Activated CD4-positive, alpha-beta memory T cell treated with anti-CD3 and anti-CD28 coated beads, Interleukin-2, amount 10 ng/mL, durations not matched to agents 7 days and 5 days (primary cell): ENCODE measurements at regions not wholly inside any gene's neighbourhood (a gene's known extent, or its start where the extent isn't known, plus 50 kb on each side); places are given as distances from the start of the nearest gene placed in this dataset.
"Not testable (repeated sequence)": the region's sequence is repeated elsewhere in the genome, so short reads cannot be mapped to it uniquely, and the experiment has no call there.

ENCODE experiments used
- CTCF ChIA-PET: fragments of 350-600 bp; sonication (Branson Sonifier 250); formaldehyde crosslinking; loops from one replicate; lab custom pipeline; 2021; ENCODE audit warnings: antibody characterized with exemption, inconsistent platforms; lab: Charles Lee
- POLR2A ChIA-PET: fragments of 350-600 bp; sonication (Branson Sonifier 250); formaldehyde crosslinking; loops from one replicate; lab custom pipeline; 2021; ENCODE audit warnings: antibody characterized with exemption; lab: Charles Lee
- DNase-seq: peaks from one replicate; pipeline ENCODE4 v3.0.0-alpha.2; 2020
- H3K27ac Mint-ChIP-seq: one replicate; pipeline ENCODE4 v1.8.0; 2021; ENCODE audit warnings: mild to moderate bottlenecking, mixed read lengths
- H3K27me3 Mint-ChIP-seq: one replicate; pipeline ENCODE4 v1.8.0; 2021; ENCODE audit warnings: mixed read lengths
- H3K36me3 Mint-ChIP-seq: one replicate; pipeline ENCODE4 v1.8.0; 2021; ENCODE audit warnings: low read depth, mixed read lengths
- H3K4me1 Mint-ChIP-seq: one replicate; pipeline ENCODE4 v1.8.0; 2021; ENCODE audit warnings: mixed read lengths
- H3K4me3 Mint-ChIP-seq: one replicate; pipeline ENCODE4 v1.8.0; 2021; ENCODE audit warnings: mild to moderate bottlenecking, mixed read lengths
- H3K9me3 Mint-ChIP-seq: one replicate; pipeline ENCODE4 v1.8.0; 2021; ENCODE audit warnings: mixed read lengths

- ChIA-PET POLR2A (interaction anchor here (1.6 to 1.8 kb wide), 2 partner anchors 12 to 55 kb away, joined by 5 to 9 read pairs; no protein-coding TSS in a partner anchor), CTCF (interaction anchor here (1.3 kb wide), 1 partner anchor 158 kb away, joined by 4 read pairs; no protein-coding TSS in a partner anchor)
- Mint-ChIP-seq H3K36me3 (peaks cover 31% of the 10 kb centered on the region), H3K9me3 (no peaks in the 10 kb centered on the region), H3K4me1 (peaks cover 36% of the 10 kb centered on the region), H3K4me3 (peak overlapping the region; percentile 51), H3K27me3 (peaks cover 1% of the 10 kb centered on the region), H3K27ac (peak overlapping the region; percentile 49)
- DNase-seq, result no peak
These were observed 119.9 kb upstream of the SMURF2 start for GRCh38 chr17:64781810-64782555.

- ChIA-PET CTCF (interaction anchor here (1.3 kb wide), 1 partner anchor 398 kb away, joined by 3 read pairs; no protein-coding TSS in a partner anchor), POLR2A (interaction anchor here (1.0 to 1.8 kb wide), 7 partner anchors 12 to 398 kb away, joined by 3 to 9 read pairs (median 5); partner anchors contain the start of gene GNA13)
- H3K27ac Mint-ChIP-seq, result peak overlapping the region; percentile 83
- peaks cover 30% of the 10 kb centered on the region for H3K36me3 Mint-ChIP-seq
- H3K4me3 Mint-ChIP-seq, result peak overlapping the region; percentile 82
- DNase-seq, result peak; percentile 73
- H3K4me1 Mint-ChIP-seq, result peaks cover 42% of the 10 kb centered on the region
- H3K9me3 Mint-ChIP-seq, result no peaks in the 10 kb centered on the region
- H3K27me3 Mint-ChIP-seq, result peaks cover 1% of the 10 kb centered on the region
These were observed 119.1 kb upstream of the SMURF2 start for GRCh38 chr17:64781014-64781756.

GRCh38 chr17:64780096-64781013, 118.2 kb upstream of the SMURF2 start:
- peaks cover 1% of the 10 kb centered on the region for H3K27me3 Mint-ChIP-seq
- POLR2A ChIA-PET, result interaction anchor here (1.0 to 1.8 kb wide), 7 partner anchors 12 to 399 kb away, joined by 3 to 9 read pairs (median 5); partner anchors contain the start of gene GNA13

GRCh38 chr17:64779376-64780095, 117.4 kb upstream of the SMURF2 start:
- peak overlapping the region; percentile 82 for H3K4me3 Mint-ChIP-seq
- no peaks in the 10 kb centered on the region for H3K9me3 Mint-ChIP-seq
- H3K27me3 Mint-ChIP-seq, result peaks cover 1% of the 10 kb centered on the region
- no peak overlapping the region for H3K27ac Mint-ChIP-seq
- ChIA-PET POLR2A (interaction anchor here (1.1 to 1.8 kb wide), 4 partner anchors 12 to 400 kb away, joined by 3 to 9 read pairs (median 7); no protein-coding TSS in a partner anchor), CTCF (interaction anchor here (1.5 kb wide), 1 partner anchor 206 kb away, joined by 3 read pairs; no protein-coding TSS in a partner anchor)
- DNase-seq, result peak; percentile 4
- H3K36me3 Mint-ChIP-seq, result peaks cover 25% of the 10 kb centered on the region
- peaks cover 47% of the 10 kb centered on the region for H3K4me1 Mint-ChIP-seq

More at GRCh38 chr17:64780096-64781013, 118.2 kb upstream of the SMURF2 start:
- CTCF ChIA-PET, result interaction anchor here (1.3 to 1.5 kb wide), 2 partner anchors 205 to 399 kb away, joined by 3 read pairs; no protein-coding TSS in a partner anchor
- DNase-seq, result peak; percentile 92
- peak overlapping the region; percentile 82 for H3K4me3 Mint-ChIP-seq
- H3K27ac Mint-ChIP-seq, result peak overlapping the region; percentile 83
- H3K9me3 Mint-ChIP-seq, result no peaks in the 10 kb centered on the region
- H3K4me1 Mint-ChIP-seq, result peaks cover 46% of the 10 kb centered on the region
- peaks cover 29% of the 10 kb centered on the region for H3K36me3 Mint-ChIP-seq

GRCh38 chr17:64779098-64779375, 116.9 kb upstream of the SMURF2 start:
- H3K36me3 Mint-ChIP-seq, result peaks cover 25% of the 10 kb centered on the region
- CTCF ChIA-PET, DNase-seq, H3K27ac Mint-ChIP-seq, H3K4me3 Mint-ChIP-seq, H3K27me3 Mint-ChIP-seq, H3K9me3 Mint-ChIP-seq: not testable (repeated sequence)
- peaks cover 47% of the 10 kb centered on the region for H3K4me1 Mint-ChIP-seq
- POLR2A ChIA-PET, result interaction anchor here (1.4 kb wide), 1 partner anchor 11 kb away, joined by 3 read pairs; no protein-coding TSS in a partner anchor

- no peak overlapping the region for H3K27ac Mint-ChIP-seq
- peaks cover 47% of the 10 kb centered on the region for H3K4me1 Mint-ChIP-seq
- H3K4me3 Mint-ChIP-seq, result no peak overlapping the region
- DNase-seq, result peak; percentile 30
- H3K36me3 Mint-ChIP-seq, result peaks cover 20% of the 10 kb centered on the region
- ChIA-PET POLR2A (interaction anchor here (0.6 to 1.6 kb wide), 2 partner anchors 198 to 273 kb away, joined by 3 to 4 read pairs; no protein-coding TSS in a partner anchor), CTCF (interaction anchor here (0.6 to 1.4 kb wide), 2 partner anchors 161 to 165 kb away, joined by 4 to 6 read pairs; no protein-coding TSS in a partner anchor)
- H3K27me3 Mint-ChIP-seq, result peaks cover 1% of the 10 kb centered on the region
- H3K9me3 Mint-ChIP-seq, result no peaks in the 10 kb centered on the region
These were observed 116.4 kb upstream of the SMURF2 start for GRCh38 chr17:64778240-64779097.

- Mint-ChIP-seq H3K4me1 (peaks cover 42% of the 10 kb centered on the region), H3K27me3 (peaks cover 1% of the 10 kb centered on the region), H3K4me3 (peak overlapping the region; percentile 21), H3K9me3 (no peaks in the 10 kb centered on the region), H3K36me3 (peaks cover 20% of the 10 kb centered on the region), H3K27ac (peak overlapping the region; percentile 45)
- DNase-seq, result no peak
- POLR2A ChIA-PET, result interaction anchor here (0.6 to 1.6 kb wide), 5 partner anchors 8 to 281 kb away, joined by 3 to 6 read pairs (median 3); partner anchors contain the start of gene LRRC37A3
- CTCF ChIA-PET, result interaction anchor here (0.6 to 1.7 kb wide), 10 partner anchors 60 to 249 kb away, joined by 3 to 8 read pairs (median 4); partner anchors contain the start of gene LRRC37A3
These were observed 115.5 kb upstream of the SMURF2 start for GRCh38 chr17:64777415-64778239.

GRCh38 chr17:64776720-64777414, 114.8 kb upstream of the SMURF2 start:
- H3K9me3 Mint-ChIP-seq, H3K27me3 Mint-ChIP-seq: not testable (repeated sequence)
- POLR2A ChIA-PET, result interaction anchor here (0.9 to 1.6 kb wide), 4 partner anchors 9 to 281 kb away, joined by 3 to 6 read pairs (median 4); partner anchors contain the start of gene LRRC37A3
- H3K36me3 Mint-ChIP-seq, result peaks cover 25% of the 10 kb centered on the region
- peak overlapping the region; percentile 14 for H3K27ac Mint-ChIP-seq
- H3K4me1 Mint-ChIP-seq, result peaks cover 36% of the 10 kb centered on the region
- DNase-seq, result peak; percentile 80
- H3K4me3 Mint-ChIP-seq, result peak overlapping the region; percentile 32
- CTCF ChIA-PET, result interaction anchor here (0.6 to 1.7 kb wide), 9 partner anchors 60 to 248 kb away, joined by 3 to 8 read pairs (median 3); partner anchors contain the start of gene LRRC37A3

- no peak for DNase-seq
- Mint-ChIP-seq H3K9me3 (no peaks in the 10 kb centered on the region), H3K27ac (no peak overlapping the region), H3K27me3 (peaks cover 1% of the 10 kb centered on the region), H3K36me3 (peaks cover 29% of the 10 kb centered on the region), H3K4me1 (peaks cover 31% of the 10 kb centered on the region), H3K4me3 (no peak overlapping the region)
- ChIA-PET POLR2A (interaction anchor here (1.6 kb wide), 1 partner anchor 143 kb away, joined by 6 read pairs; the partner anchor contains the start of gene LRRC37A3), CTCF (interaction anchor here (1.3 to 1.7 kb wide), 3 partner anchors 61 to 248 kb away, joined by 3 to 8 read pairs (median 3); no protein-coding TSS in a partner anchor)
These were observed 113.8 kb upstream of the SMURF2 start for GRCh38 chr17:64775701-64776570.
